ENCODE measurements at regions not wholly inside any gene's neighbourhood (a gene's known extent, or its start where the extent isn't known, plus 50 kb on each side); places are given as distances from the start of the nearest gene placed in this dataset.

DNA sequence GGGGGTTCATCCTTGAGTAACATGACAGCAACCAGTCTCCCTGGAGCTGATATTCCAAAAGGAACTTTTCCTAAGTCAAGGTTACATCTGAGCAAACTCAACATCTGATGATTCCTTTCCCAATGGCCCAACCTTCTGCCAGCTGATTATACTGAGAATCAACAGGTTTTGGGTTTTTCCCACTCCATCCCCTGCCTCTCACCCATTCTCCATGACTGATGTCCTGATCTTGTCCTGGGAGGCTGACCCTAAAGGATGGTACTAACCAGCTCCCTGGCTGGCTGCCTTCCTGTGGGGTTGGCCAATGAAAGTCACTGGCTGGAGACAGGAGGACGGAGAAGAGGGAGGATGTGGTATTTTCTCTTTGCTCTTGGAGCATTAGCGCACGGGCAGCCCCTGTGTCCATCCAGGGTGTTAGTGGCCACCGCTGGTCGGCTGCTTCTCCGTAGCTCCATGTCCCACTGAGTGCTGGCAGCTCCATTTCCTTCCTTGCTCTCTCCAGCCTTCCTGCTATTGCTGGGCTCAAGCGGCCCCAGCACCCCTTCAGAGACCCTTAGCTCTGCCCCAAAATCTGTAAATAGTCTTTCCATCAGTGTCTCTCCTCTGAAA lies 306.2 kb upstream of the PITRM1 start:
- FAIRE-seq, result no peak

DNA sequence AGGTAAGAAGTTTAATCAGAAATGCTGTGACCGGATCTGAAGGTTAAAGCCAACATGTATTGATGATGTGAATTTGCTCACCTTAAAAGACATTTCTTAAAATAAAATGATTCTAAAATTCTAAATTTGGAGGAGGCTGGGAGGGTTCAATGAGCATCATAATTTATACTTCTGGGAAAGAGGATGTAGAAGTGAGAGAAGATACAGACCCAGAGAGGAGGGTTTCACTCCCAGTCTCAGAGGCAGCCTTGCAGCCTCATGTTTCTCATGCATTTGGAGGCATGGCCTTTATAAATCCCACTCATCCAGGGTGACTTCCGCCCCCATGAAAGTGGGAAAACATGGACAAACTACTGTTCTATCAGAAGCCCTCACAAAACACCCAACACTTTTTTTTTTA lies 305.6 kb upstream of the PITRM1 start:
- FAIRE-seq, result no peak

DNA sequence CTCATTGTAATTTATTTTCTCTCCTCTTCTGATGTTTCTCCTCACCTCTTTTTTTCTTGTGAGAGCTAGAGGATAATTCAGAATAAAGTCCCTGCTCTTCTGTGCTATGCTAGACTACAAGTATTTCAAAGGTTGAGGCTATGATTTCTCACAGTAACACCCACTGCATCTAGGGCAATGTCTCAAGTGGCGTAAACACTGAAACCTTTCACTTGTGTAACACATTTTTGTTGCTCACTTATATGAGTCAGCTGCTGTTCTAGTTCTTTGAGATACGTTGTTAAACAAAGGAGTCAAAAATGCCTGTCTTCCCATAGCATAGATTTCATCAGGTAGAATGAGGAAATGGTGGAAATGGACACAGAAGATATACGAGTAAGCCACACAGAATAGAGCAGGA lies 305.1 kb upstream of the PITRM1 start:
- no peak for FAIRE-seq

DNA sequence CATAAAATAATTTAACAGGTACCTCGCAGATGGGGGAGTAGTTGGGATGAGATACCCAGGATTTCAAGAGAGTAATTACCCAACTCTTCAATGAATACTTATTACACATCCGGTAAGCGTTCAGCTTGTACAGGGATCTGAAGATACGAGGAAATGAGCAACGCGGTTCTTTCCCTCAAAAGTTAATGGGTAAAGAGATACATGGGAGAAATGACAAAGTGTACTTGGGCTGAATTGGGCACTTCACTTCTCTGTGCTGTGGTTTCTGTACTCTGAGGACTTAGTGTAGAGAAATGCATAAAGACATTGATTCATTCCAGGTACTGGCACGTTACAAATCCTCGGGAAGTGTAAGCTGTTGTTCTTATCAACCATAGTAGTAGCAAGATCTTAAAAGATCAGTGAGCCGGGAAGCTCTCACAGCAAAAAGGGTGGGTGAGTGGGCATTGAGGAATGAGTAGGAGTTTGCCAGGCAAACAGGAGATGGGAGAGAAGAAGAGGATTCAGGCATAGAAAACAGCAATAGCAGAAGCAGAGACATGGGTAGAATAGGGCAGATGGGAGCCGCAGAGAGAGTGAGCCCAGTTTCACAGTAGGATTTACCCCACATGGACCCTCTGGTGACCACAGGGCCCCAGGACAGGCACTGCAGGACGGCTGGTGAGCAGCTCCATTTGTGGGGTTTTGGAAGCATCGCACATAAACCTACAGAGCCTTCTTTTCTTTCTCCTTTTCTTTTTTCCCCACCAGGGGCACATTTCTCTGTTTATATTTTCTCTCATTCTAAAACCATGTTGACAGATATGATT lies 304.3 kb upstream of the PITRM1 start:
- no peak for FAIRE-seq

DNA sequence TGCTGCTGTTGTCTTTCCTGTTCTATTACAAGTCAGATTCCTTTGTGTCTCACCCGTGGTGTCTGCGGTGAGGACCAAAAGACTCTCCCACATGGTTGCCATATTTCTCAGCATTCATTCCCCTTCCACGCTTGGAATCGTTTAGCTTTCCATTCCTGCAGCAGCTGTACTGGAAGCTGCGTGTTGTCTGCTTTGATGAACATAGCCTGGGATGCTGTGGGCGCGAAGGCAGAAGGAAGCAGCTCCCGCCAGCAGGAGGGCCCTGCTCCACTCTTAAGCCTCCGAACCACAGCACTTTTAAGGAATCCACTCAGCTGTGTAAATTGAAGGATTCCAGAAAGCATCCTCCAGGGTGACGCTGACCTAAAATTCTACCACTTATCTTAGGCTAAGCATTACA lies 303.6 kb upstream of the PITRM1 start:
- no peak for FAIRE-seq

DNA sequence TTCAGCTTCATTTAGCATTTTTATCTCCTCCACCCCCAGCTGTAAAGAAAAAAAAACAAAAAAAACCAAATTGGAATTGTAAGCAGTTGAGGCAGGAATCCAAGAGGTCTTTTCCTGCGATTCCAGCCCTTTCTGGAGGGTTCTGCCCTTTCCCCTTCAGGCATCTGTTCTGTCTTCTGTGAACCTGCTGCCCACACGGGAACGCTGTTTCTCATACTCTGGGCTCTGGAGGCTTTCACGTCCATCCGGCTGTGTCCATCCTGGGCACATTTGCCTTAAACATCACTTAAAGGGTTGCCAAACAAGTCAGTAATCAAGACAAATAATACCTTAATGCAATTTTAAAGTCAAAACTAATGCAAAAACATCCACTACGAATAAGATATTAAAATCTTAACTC lies 302.8 kb upstream of the PITRM1 start:
- no peak for FAIRE-seq

DNA sequence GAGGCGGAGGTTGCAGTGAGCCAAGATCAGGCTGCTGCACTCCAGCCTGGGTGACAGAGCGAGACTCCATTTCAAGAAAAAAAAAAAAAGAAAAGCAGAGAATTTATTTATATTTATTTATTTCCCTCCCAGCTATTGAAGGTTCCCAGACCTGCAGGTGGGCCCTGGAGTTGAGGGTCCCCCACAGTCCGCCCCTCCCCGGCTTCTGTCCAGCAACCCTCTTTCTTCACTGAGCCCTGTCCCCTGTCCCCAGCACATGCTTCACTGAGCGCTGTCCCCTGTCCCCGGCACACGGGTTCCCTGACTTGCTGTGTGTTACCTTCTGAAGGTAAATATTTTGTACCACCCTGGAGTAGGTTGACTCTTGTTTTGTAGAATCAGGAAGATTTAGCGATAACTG lies 301.7 kb upstream of the PITRM1 start:
- FAIRE-seq, result no peak

DNA sequence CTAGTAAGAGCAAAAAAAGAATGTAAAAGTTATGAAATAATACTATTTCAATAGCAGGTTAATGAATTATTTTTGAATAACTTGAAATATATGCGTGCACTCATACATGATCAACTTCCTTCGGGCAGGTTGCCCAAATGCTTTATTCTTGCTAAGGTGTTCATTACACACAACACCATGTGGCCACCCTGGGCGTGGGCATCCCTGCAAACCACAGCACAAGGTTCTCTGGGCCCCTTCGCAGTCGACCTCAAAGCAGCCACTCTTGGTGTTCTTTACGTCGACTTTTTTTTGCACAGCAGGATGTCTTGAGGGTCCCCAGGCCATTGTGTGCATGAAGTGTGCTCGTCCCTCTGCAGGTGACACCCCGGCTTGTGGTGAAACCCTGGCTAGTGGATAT lies 300.7 kb upstream of the PITRM1 start:
- no peak for FAIRE-seq

DNA sequence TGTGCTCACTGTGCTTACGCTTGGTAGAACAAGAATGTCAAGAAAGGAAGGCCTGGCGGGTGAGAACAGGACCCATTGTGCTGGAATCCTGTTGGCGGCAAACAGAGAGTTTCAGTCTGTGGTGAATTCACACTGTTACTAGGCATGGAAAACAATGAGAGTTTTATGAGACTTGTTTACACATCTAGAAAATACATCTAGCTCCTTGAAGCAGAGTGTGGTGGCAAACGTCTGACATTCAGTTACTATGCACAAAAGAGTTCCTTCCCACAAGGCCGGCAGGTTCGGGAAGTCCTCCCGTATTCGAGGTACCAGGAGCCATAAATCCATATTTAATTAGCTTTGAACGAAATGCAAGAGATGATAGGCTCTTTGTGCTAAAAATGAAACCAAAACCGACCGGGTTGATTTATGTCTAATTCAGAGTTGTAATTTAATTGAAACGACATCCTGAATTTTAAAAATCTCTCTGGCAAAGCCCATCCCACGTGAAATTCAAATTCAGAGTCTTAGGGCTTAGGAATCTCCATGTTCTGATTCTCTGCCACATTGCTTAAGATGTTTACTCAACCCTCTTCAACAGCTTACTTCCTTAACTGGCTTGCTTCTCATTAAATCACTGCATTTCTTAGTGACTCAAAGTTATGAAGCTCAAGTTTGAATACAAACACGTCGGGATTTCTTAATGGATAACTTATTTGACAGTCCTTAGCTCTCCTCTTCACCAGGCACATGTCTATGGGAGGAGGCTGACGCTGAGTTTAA lies 299.9 kb upstream of the PITRM1 start:
- no peak for FAIRE-seq

DNA sequence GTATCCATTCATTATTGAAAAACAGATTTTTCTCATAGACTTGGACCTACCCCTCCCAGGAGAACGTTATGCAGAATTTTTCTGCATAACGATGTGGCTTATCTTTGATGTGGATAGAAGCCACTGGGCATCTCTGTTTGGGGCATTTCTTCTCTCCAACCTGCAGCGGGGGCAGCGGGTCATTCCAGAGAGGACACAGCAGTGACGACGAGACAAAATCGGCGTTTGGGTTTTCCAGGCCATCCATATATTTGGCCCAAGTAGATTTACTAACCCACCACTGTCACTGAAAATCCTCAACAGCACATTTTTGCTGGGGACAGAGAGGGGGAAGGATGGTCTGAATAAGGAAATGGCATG lies 299.3 kb upstream of the PITRM1 start:
- no peak for FAIRE-seq

DNA sequence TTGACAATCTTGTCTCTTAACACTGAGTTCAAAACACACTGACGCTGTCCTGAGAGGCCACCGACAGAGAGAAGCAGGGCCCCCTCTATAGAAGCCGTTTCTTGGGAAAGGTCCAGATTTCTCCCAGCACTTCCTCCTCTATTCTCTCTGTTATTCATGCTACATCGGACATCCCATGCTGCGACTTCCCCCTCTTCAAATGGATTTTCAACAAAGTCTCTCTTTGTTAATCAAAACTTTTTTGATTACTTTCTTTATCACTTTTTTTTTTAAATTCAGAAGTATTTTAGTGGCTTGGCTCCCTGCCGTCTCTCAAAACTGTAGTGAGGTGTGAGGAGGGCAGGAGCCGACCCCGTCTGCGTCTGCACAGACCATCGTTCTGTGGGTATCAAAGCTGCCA lies 298.9 kb upstream of the PITRM1 start:
- FAIRE-seq, result no peak

DNA sequence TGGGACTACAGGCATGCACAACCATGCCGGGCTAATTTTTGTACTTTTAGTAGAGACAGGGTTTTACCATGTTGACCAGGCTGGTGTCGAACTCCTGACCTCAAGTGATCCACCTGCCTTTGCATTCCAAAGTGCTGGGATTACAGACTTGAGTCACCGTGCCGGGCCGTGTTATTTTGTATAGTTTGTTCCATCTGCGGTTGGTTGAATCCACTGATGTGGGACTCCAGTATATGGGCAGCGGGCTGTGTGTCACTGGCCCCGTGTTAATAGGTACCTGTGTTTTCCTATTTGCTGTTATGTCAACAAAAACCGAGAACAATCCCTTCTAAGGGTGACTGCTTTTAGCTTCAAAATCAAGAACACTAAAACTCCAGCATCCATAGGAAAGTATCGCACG lies 297.6 kb upstream of the PITRM1 start:
- no peak for FAIRE-seq

DNA sequence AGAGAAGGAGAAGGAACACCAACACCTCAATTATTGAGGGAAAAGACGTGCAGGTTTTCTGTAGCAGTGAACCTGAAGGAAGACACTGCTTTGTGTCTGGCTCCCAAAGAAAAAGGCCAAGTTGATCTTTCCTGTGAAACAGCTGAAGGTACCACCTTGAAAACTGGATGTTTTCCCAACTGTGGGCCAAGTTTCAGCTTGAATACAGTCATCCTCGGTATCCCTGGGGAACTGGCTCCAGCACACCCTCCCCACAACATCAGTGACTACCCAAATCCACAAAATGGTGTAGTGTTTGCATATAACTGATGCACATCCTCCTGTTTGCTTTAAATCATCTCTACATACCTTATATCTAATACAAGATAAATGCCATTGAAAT lies 297.0 kb upstream of the PITRM1 start:
- FAIRE-seq, result no peak

DNA sequence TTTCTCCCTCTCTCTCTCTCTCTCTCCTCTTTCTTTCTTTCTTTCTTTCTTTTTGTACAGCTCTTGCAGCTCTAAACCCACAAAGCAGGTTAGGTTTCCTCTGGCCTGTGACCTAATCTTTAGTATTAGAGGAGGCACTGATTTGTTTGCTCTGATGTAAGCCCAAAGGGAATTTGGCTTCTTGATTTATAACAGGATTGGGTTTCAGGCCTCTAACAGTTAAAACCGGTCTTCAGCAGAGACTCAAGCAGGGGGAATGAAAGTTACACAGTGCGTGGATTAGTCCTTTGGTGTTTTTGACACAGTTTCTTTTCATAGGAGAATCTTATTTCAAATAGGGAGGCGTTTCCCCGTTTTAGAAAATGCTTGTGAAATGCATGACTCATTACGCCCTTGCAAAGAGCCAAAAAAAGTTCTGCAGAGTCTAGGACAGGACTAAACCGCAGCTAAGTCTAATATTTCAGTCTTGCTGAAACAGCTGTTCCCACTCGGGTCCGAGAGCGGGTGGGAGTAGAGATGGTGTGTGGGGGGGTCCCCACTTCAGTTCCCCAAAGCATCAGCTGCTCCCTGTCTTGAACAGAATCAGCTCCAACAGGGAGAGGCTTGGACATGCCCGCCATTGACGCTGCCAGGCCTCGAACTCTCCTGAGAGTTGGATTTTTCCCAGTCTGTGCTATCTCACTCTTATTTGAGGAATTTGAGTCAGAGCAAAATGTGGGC lies 296.5 kb upstream of the PITRM1 start:
- FAIRE-seq, result no peak

DNA sequence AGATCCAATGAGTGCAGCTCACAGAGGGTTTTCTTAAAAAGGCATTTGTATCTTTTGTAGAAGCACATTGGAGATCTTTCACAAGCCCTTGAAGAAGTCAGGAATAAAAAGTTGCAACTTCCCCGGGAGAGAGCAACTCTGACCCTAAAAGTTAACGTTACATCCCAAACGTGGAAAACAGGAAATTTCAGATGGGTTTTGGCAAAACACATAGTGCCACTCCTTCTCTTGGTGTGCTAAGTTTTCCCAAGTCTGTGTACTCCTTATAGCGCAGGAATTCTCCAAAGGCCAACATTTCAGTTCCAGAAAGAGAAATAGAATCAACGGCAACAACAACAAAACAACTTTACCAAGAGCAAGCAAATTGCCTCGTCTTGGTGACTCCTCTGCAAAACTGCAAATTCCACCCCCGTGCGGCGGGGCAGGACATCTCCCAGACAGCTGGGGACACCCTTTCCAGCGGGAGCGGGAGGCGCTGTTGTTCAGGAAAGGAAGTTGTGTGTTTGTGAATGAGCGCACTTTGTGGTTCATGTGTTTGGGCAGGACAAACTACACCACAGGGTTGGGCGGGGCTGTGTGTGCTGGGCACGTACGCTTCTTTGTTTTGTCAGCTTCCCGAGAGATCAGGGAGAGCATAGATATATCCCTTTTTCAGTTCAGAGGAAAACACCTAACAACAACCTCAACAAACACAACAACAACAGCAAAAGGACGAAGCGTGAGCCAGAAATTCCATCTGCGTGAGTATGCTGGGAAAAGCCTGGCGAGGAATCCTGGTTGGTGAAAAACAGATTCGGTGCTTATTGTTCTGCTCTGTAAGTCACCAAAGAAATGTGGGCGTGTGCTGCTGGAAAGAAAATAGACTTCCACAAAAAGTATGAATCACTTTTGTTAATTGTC lies 294.7 kb upstream of the PITRM1 start:
- no peak for FAIRE-seq

DNA sequence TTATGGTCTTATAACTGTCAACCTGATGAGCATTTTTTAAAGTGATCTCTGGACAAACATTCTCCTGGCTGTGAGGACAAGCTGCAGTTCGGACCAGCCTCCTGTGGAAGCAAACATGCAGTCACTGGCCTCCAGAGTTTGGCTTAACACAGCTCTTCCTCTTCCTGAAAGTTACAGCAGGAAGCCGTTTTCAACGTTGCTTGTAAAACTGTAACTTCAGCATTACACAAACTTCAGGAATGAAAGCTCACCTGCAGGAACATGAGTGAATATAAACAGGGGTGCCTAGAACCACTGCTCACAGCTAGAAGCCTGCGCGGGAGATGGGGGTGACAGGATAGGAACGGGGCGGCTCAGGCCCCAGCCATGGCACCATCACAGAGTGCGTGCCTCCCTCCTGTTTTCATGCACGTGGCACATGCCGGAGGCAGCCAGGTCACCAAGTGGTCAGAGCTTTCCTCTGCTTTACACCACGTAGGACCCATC lies 292.9 kb upstream of the PITRM1 start:
- no peak for FAIRE-seq

DNA sequence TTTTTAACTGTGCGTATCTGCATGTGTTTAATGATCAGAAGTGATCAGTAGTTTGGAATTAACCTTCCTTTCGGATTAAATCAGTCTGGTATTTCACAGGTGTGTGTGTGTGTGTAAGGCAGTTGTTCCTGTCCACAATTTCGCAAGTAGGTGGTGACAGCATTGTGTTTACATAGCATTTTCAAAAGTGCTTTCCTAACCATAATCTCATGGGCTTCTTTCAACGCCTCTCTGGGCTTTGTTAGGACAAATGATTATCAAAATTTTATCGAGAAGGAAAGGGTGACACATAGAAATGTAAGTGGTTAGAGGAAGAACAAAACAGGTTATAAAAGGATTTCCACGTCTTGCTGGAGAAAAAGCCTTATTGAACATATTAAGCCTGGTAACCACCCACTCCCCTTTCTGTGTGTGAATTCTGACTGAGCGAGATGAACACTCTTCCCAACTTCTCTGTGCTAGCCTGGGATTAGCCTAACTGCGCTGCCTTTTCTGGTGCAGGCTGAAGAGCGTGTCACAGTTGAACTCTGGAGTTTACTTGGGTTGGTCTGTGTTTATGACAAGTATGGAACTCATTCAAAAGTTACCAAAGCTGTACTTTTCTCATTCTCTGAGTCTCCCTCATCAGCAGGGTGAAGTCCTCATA lies 292.3 kb upstream of the PITRM1 start:
- no peak for FAIRE-seq

DNA sequence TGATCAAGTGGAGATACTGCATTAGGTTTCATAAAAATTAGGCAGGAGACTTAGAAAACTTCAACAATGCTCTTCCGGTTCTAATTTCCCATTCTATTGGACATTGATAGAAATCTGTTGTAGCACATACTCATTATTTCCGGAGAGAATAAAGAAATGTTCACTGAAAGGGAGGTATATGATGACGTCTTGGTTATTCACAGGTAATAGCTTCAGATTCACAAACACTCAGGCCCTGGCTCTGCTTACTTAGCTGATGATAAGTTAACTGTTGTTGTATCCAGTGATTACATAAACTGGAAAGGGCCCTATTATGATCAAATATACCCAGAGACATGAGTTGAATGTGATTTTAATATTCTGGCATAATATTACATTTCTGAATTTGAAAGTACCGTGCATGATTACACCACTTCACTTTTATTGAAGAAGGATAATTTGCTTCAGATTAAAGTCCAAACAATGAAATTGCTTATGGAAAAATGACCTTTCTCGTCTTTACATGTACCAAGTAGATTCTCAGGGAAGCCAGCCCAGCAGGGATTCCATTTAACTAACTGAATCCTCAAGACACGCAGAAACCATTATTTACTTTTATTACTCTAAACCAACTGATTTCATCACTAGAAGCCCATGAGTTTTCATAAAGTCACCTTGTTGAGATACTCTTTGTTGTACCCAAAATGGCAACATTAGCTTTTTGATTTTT lies 288.0 kb upstream of the PITRM1 start:
- FAIRE-seq, result no peak

DNA sequence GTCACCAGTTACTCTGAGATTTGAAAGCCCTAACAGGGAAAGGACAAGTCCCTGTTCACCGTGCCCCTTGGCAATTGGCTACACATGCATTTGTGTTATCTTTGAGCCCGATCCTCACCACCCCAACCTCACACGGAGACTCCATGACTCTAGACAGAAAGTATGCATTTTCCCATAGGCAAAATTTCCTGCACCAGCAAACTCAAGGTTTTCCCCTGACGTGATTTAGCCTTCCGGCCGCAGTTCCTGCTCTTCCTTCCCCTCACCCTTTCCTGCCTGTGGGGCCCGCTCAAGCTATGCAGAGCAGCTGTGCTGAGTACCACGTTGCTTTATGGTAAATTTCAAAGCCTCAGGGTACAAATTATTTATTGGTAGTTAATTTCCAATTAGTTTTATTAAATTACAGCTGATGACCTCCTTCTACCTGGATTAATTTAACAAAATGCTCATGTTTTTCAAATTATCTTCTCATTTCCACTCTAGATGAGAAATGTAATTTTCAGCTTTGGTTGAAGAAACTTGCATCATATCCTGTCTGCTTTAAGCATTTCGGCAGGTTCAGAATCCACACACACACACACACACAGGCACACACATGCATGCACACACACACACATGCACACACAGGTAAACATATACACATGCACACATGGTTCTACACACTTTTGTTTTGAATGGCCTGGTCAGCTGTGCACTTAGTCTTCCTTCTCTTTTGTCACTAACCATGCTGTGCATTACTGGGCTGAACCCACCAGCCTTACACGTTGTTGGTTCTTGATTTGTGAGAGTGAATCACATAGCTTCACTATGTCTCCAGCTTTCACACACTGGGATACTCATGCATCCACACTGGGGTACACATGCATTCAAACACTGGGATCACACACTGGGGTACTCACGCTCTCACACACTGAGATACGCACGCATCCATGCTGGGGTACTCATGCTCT lies 283.1 kb upstream of the PITRM1 start:
- FAIRE-seq, result no peak

Measured in TTC549 (cell line).